B cell (primary cell): ENCODE measurements at regions not wholly inside any gene's neighbourhood (a gene's known extent, or its start where the extent isn't known, plus 50 kb on each side); places are given as distances from the start of the nearest gene placed in this dataset.

Experiments used
- CTCF ChIP-seq: fragments of 200-600 bp; IDR thresholded peaks from one replicate; pipeline ENCODE4 v1.8.0; 2022; ENCODE audit warnings: antibody characterized with exemption, mild to moderate bottlenecking
- EZH2 ChIP-seq: IDR thresholded peaks from 2 replicates; pipeline ENCODE4 v1.6.1; 2012; ENCODE audit warnings: borderline replicate concordance, low read depth, mild to moderate bottlenecking, moderate library complexity, low read length; ENCODE audit not compliant: insufficient read depth, poor library complexity, severe bottlenecking

GRCh38 chr6:4420160-4420865 is 284.9 kb upstream of the ECI2 start:
- TF ChIP-seq CTCF (no peak), EZH2 (no peak)
